ENCODE measurements at regions not wholly inside any gene's neighbourhood (a gene's known extent, or its start where the extent isn't known, plus 50 kb on each side); places are given as distances from the start of the nearest gene placed in this dataset.
"Not testable (repeated sequence)": the region's sequence is repeated elsewhere in the genome, so short reads cannot be mapped to it uniquely, and the experiment has no call there.

DNA sequence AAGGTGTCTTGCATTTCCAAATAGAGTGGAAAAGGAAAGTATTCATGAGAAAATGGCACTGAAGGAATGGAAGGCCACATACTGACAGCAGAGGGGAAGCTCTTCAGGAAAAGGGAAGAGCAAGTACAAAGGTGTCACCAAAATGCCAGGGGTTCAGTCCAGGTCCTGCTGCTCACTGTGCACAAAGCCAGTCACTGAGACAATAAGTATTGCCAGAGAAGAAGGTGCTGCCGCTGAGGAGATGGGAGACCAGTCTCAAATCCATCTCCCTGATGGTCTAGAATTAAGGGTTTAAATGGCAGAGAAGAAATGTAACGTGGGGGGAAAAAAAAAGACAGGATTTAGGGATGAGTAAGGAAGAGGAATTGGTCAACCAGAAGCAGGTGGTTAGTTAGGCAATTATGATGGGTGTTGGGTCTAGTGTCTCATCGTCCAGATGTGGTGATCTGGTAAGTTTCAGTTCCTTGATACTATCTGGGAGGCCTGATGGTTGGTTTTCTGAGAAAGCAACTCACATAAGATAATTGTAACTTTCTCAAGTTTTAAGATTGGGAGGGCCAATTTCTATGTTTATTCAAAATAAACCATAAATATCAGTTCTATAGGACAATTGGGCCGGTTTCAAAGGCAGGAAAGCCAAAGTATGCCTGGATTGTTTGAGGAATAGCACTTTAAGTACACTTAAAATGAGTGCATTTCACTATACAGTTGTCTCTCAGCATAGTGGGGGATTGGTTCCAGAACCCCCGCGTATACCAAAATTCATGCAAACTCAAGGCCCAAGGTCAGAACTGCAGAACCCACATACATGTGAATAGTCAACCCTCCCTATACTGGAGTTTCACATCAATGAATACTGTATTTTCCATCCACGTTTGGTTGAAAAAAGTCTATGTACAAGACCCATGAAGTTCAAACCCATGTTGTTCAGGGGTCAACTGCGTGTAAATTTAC lies 109.1 kb upstream of the DNAJC10 start:
- H3K36me3 ChIP-seq (ENCODE audit: control insufficient read depth, insufficient read depth, low read length) = no peaks in the 10 kb centered on the region
- H4K8ac ChIP-seq (ENCODE audit: low read depth, low read length) = no peak overlapping the region
- H3K4me1 ChIP-seq (ENCODE audit: control insufficient read depth, low read depth, low read length) = no peaks in the 10 kb centered on the region
- no peak overlapping the region for H3K4me2 ChIP-seq (ENCODE audit: low read length)
- no peaks in the 10 kb centered on the region for H3K79me2 ChIP-seq (ENCODE audit: control insufficient read depth, insufficient read depth, low read length)
- no peak overlapping the region for H3K56ac ChIP-seq (ENCODE audit: low read length)
- no peak overlapping the region for H2BK15ac ChIP-seq (replicated peaks; ENCODE audit: low read depth)
- H2BK5ac ChIP-seq (ENCODE audit: low read length) = no peak overlapping the region
- H3K27me3 ChIP-seq (ENCODE audit: insufficient read depth, low read length, poor library complexity) = no peaks in the 10 kb centered on the region
- no peak for DNase-seq
- no peak overlapping the region for H3K23ac ChIP-seq (ENCODE audit: low read length)
- no peak overlapping the region for H3K9ac ChIP-seq (ENCODE audit: low read length)
- H3K27ac ChIP-seq (ENCODE audit: low read depth, low read length) = no peak overlapping the region
- no peak overlapping the region for H3K4ac ChIP-seq (ENCODE audit: low read depth, low read length)
- no peak overlapping the region for H3K18ac ChIP-seq (ENCODE audit: low read length)
- no peak overlapping the region for H3K4me3 ChIP-seq (ENCODE audit: low read length)
- WGBS (ENCODE audit: extremely low coverage, insufficient coverage, low lambda C conversion rate) = 100% methylated on average over 1 of the region's 8 CpGs
- no peak overlapping the region for H2BK120ac ChIP-seq (ENCODE audit: low read depth, low read length)
- H2AK5ac ChIP-seq (ENCODE audit: low read length) = no peak overlapping the region
- H3K79me1 ChIP-seq (ENCODE audit: low read length) = no peaks in the 10 kb centered on the region
- no peak overlapping the region for H4K5ac ChIP-seq (ENCODE audit: low read length)

GRCh38 chr2:182608181-182608845 lies 107.7 kb upstream of the DNAJC10 start:
- DNase-seq = no peak
- Histone ChIP-seq H2BK120ac (ENCODE audit: low read depth, low read length) (no peak overlapping the region), H3K4me3 (ENCODE audit: low read length) (no peak overlapping the region), H3K4me2 (ENCODE audit: low read length) (no peak overlapping the region), H2AK5ac (ENCODE audit: low read length) (no peak overlapping the region), H3K18ac (ENCODE audit: low read length) (no peak overlapping the region), H3K27ac (ENCODE audit: low read depth, low read length) (no peak overlapping the region), H2BK5ac (ENCODE audit: low read length) (no peak overlapping the region), H3K79me2 (ENCODE audit: control insufficient read depth, insufficient read depth, low read length) (no peaks in the 10 kb centered on the region), H3K56ac (ENCODE audit: low read length) (no peak overlapping the region), H3K9ac (ENCODE audit: low read length) (no peak overlapping the region), H2BK15ac (replicated peaks; ENCODE audit: low read depth) (no peak overlapping the region), H4K5ac (ENCODE audit: low read length) (no peak overlapping the region), H3K4me1 (ENCODE audit: control insufficient read depth, low read depth, low read length) (no peaks in the 10 kb centered on the region), H3K79me1 (ENCODE audit: low read length) (no peaks in the 10 kb centered on the region), H3K27me3 (ENCODE audit: insufficient read depth, low read length, poor library complexity) (no peaks in the 10 kb centered on the region), H3K36me3 (ENCODE audit: control insufficient read depth, insufficient read depth, low read length) (no peaks in the 10 kb centered on the region), H4K8ac (ENCODE audit: low read depth, low read length) (no peak overlapping the region), H3K4ac (ENCODE audit: low read depth, low read length) (no peak overlapping the region), H3K23ac (ENCODE audit: low read length) (no peak overlapping the region)
- WGBS (ENCODE audit: extremely low coverage, insufficient coverage, low lambda C conversion rate) = no CpG with 5 or more reads among the region's 48 CpGs

GRCh38 chr2:182609005-182609404 lies 107.1 kb upstream of the DNAJC10 start:
- not testable (repeated sequence) for H3K79me2 ChIP-seq (ENCODE audit: control insufficient read depth, insufficient read depth, low read length); H3K4me3 ChIP-seq (ENCODE audit: low read length); H2BK120ac ChIP-seq (ENCODE audit: low read depth, low read length); H2BK5ac ChIP-seq (ENCODE audit: low read length); H3K4me2 ChIP-seq (ENCODE audit: low read length); H3K56ac ChIP-seq (ENCODE audit: low read length); H3K79me1 ChIP-seq (ENCODE audit: low read length); H3K4me1 ChIP-seq (ENCODE audit: control insufficient read depth, low read depth, low read length); H4K5ac ChIP-seq (ENCODE audit: low read length); H3K4ac ChIP-seq (ENCODE audit: low read depth, low read length); H3K27ac ChIP-seq (ENCODE audit: low read depth, low read length); H4K8ac ChIP-seq (ENCODE audit: low read depth, low read length); H3K27me3 ChIP-seq (ENCODE audit: insufficient read depth, low read length, poor library complexity); H3K9ac ChIP-seq (ENCODE audit: low read length); H2BK15ac ChIP-seq (replicated peaks; ENCODE audit: low read depth); DNase-seq; H2AK5ac ChIP-seq (ENCODE audit: low read length); H3K18ac ChIP-seq (ENCODE audit: low read length); H3K23ac ChIP-seq (ENCODE audit: low read length); H3K36me3 ChIP-seq (ENCODE audit: control insufficient read depth, insufficient read depth, low read length)
- no CpG with 5 or more reads among the region's 4 CpGs for WGBS (ENCODE audit: extremely low coverage, insufficient coverage, low lambda C conversion rate)

- no peak overlapping the region for H3K18ac ChIP-seq (ENCODE audit: low read length)
- no CpG with 5 or more reads among the region's 2 CpGs for WGBS (ENCODE audit: extremely low coverage, insufficient coverage, low lambda C conversion rate)
- no peak overlapping the region for H2AK5ac ChIP-seq (ENCODE audit: low read length)
Observed at GRCh38 chr2:182610231-182610630, 105.8 kb upstream of the DNAJC10 start.

GRCh38 chr2:182611009-182611408 lies 105.0 kb upstream of the DNAJC10 start:
- Histone ChIP-seq H4K8ac (ENCODE audit: low read depth, low read length) (no peak overlapping the region), H2BK15ac (replicated peaks; ENCODE audit: low read depth) (no peak overlapping the region), H2AK5ac (ENCODE audit: low read length) (no peak overlapping the region), H3K4ac (ENCODE audit: low read depth, low read length) (no peak overlapping the region), H3K9ac (ENCODE audit: low read length) (no peak overlapping the region), H3K18ac (ENCODE audit: low read length) (no peak overlapping the region), H4K5ac (ENCODE audit: low read length) (no peak overlapping the region), H3K4me2 (ENCODE audit: low read length) (no peak overlapping the region), H3K36me3 (ENCODE audit: control insufficient read depth, insufficient read depth, low read length) (no peaks in the 10 kb centered on the region), H2BK120ac (ENCODE audit: low read depth, low read length) (no peak overlapping the region), H3K4me3 (ENCODE audit: low read length) (no peak overlapping the region), H3K23ac (ENCODE audit: low read length) (no peak overlapping the region), H3K56ac (ENCODE audit: low read length) (no peak overlapping the region), H3K79me1 (ENCODE audit: low read length) (no peaks in the 10 kb centered on the region), H3K27ac (ENCODE audit: low read depth, low read length) (no peak overlapping the region), H3K4me1 (ENCODE audit: control insufficient read depth, low read depth, low read length) (no peaks in the 10 kb centered on the region), H2BK5ac (ENCODE audit: low read length) (no peak overlapping the region), H3K27me3 (ENCODE audit: insufficient read depth, low read length, poor library complexity) (no peaks in the 10 kb centered on the region), H3K79me2 (ENCODE audit: control insufficient read depth, insufficient read depth, low read length) (no peaks in the 10 kb centered on the region)
- peak; percentile 38 for DNase-seq
- no CpG with 5 or more reads among the region's 3 CpGs for WGBS (ENCODE audit: extremely low coverage, insufficient coverage, low lambda C conversion rate)

More at GRCh38 chr2:182610231-182610630, 105.8 kb upstream of the DNAJC10 start:
- no peak overlapping the region for H3K4me3 ChIP-seq (ENCODE audit: low read length)
- no peak overlapping the region for H4K8ac ChIP-seq (ENCODE audit: low read depth, low read length)
- H3K56ac ChIP-seq (ENCODE audit: low read length) = no peak overlapping the region
- H2BK5ac ChIP-seq (ENCODE audit: low read length) = no peak overlapping the region
- H2BK15ac ChIP-seq (replicated peaks; ENCODE audit: low read depth) = no peak overlapping the region
- H3K79me2 ChIP-seq (ENCODE audit: control insufficient read depth, insufficient read depth, low read length) = no peaks in the 10 kb centered on the region
- no peak overlapping the region for H3K23ac ChIP-seq (ENCODE audit: low read length)
- no peak overlapping the region for H4K5ac ChIP-seq (ENCODE audit: low read length)
- H3K79me1 ChIP-seq (ENCODE audit: low read length) = no peaks in the 10 kb centered on the region
- H2BK120ac ChIP-seq (ENCODE audit: low read depth, low read length) = no peak overlapping the region
- no peak overlapping the region for H3K4ac ChIP-seq (ENCODE audit: low read depth, low read length)
- no peak overlapping the region for H3K27ac ChIP-seq (ENCODE audit: low read depth, low read length)
- no peaks in the 10 kb centered on the region for H3K4me1 ChIP-seq (ENCODE audit: control insufficient read depth, low read depth, low read length)
- no peak overlapping the region for H3K4me2 ChIP-seq (ENCODE audit: low read length)
- DNase-seq = no peak
- H3K36me3 ChIP-seq (ENCODE audit: control insufficient read depth, insufficient read depth, low read length) = no peaks in the 10 kb centered on the region
- H3K27me3 ChIP-seq (ENCODE audit: insufficient read depth, low read length, poor library complexity) = no peaks in the 10 kb centered on the region
- H3K9ac ChIP-seq (ENCODE audit: low read length) = no peak overlapping the region
